ENCODE measurements at regions not wholly inside any gene's neighbourhood (a gene's known extent, or its start where the extent isn't known, plus 50 kb on each side); places are given as distances from the start of the nearest gene placed in this dataset.
"Not testable (repeated sequence)": the region's sequence is repeated elsewhere in the genome, so short reads cannot be mapped to it uniquely, and the experiment has no call there.

GRCh38 chr5:1731855-1732237, 67.8 kb downstream of the MRPL36 start:
- not testable (repeated sequence) for TF ChIP-seq SUZ12 (IDR thresholded peaks at IDR 0.05; ENCODE audit: extremely low read depth, insufficient read depth, insufficient read length); ZNF274 (IDR thresholded peaks at IDR 0.05; ENCODE audit: low read depth, low read length); YY1 (IDR thresholded peaks at IDR 0.05; ENCODE audit: insufficient read depth, insufficient read length)
